H1 (cell line): ENCODE measurements at regions not wholly inside any gene's neighbourhood (a gene's known extent, or its start where the extent isn't known, plus 50 kb on each side); places are given as distances from the start of the nearest gene placed in this dataset.

Experiments
- POLR2A ChIP-seq, 2 experiments: IDR thresholded peaks; 1 replicate in 1 of 2; 2 replicates in 1 of 2; pipeline ENCODE4 v1.6.1; 2011; ENCODE audit warnings: low read depth in 2 of 2, low read length in 2 of 2, mild to moderate bottlenecking in 2 of 2; ENCODE audit errors: control extremely low read depth in 1 of 2
- POLR2AphosphoS5 ChIP-seq: IDR thresholded peaks from 2 replicates; pipeline ENCODE4 v1.6.1; 2011; ENCODE audit warnings: low read depth, low read length
- RBBP5 ChIP-seq: IDR thresholded peaks from 2 replicates; pipeline ENCODE4 v1.7.1; 2012; ENCODE audit warnings: low read depth, mild to moderate bottlenecking, inconsistent platforms, low read length, moderate library complexity, borderline replicate concordance
- SIRT6 ChIP-seq: IDR thresholded peaks from one replicate; pipeline ENCODE4 v1.7.1; 2012; ENCODE audit warnings: low read length, inconsistent platforms
- SUZ12 ChIP-seq: fragments of 200-600 bp; sonication (generic); IDR thresholded peaks from 2 replicates; pipeline ENCODE4 v1.6.1; 2012; ENCODE audit warnings: mild to moderate bottlenecking, inconsistent platforms, low read length, moderate library complexity, mixed read lengths
- ZNF274 ChIP-seq: IDR thresholded peaks from 2 replicates; pipeline ENCODE4 v1.7.0; 2012; ENCODE audit warnings: low read length, borderline replicate concordance; ENCODE audit errors: extremely low read depth

DNA sequence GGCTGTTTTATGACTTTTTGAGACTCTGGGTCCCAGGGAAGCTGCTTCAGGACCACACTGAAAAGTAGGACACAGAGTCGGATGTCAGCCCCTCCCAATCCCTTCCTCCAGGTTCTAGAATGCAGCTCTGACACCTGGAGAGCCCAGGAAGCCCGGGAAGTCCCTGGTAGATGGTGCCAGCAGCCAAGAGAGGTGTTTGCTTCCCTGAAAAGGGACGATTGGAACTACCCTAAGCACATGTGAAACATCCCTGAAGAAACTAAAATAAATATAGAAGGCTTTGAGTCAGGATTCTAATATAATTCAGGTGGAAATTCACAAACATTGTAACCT lies 163.2 kb upstream of the CYRIA start (continued):
- TF ChIP-seq SUZ12 (no peak), POLR2AphosphoS5 (no peak), RBBP5 (no peak), ZNF274 (no peak), SIRT6 (no peak), POLR2A (IDR thresholded peaks at IDR 0.05; ENCODE audit: control extremely low read depth in 1 of 2, low read depth in 2 of 2, low read length in 2 of 2) (no peak)
